Neural cell (in vitro differentiated cells): ENCODE measurements at regions not wholly inside any gene's neighbourhood (a gene's known extent, or its start where the extent isn't known, plus 50 kb on each side); places are given as distances from the start of the nearest gene placed in this dataset.

ENCODE experiments used
- H2AFZ ChIP-seq: fragments of 200-600, 300-800 bp; sonication (generic), shearing (Covaris generic); 2 replicates; pipeline ENCODE4 v1.6.0; 2014; ENCODE audit warnings: low read depth, mild to moderate bottlenecking, antibody characterized with exemption, low read length, moderate library complexity
- H3F3A ChIP-seq: fragments of 200-600 bp; shearing (Covaris generic); 2 replicates; pipeline ENCODE4 v1.6.1; 2016; ENCODE audit warnings: mild to moderate bottlenecking, moderate library complexity, mixed read lengths, antibody characterized with exemption, low read length; ENCODE audit not compliant: insufficient read depth, poor library complexity, severe bottlenecking
- H3K27ac ChIP-seq: fragments of 200-600, 300-800 bp; sonication (generic), shearing (Covaris generic); 2 replicates; pipeline ENCODE4 v1.5.1; 2014; ENCODE audit warnings: mild to moderate bottlenecking, low read length, moderate library complexity
- H3K27me3 ChIP-seq: fragments of 300-800, 200-600 bp; sonication (generic), shearing (Covaris generic); 2 replicates; pipeline ENCODE4 v1.6.0; 2014; ENCODE audit warnings: mild to moderate bottlenecking, low read depth, low read length, moderate library complexity; ENCODE audit not compliant: insufficient read depth
- H3K36me3 ChIP-seq: fragments of 300-800, 200-600 bp; sonication (generic), shearing (Covaris generic); 2 replicates; pipeline ENCODE4 v1.5.1; 2014; ENCODE audit warnings: mild to moderate bottlenecking, antibody characterized with exemption, low read length, moderate library complexity; ENCODE audit not compliant: insufficient read depth
- H3K4me2 ChIP-seq: fragments of 300-800, 200-600 bp; sonication (generic), shearing (Covaris generic); 2 replicates; pipeline ENCODE4 v1.6.0; 2014; ENCODE audit warnings: mild to moderate bottlenecking, low read length
- H3K4me3 ChIP-seq: fragments of 300-800, 200-600 bp; sonication (generic), shearing (Covaris generic); 2 replicates; pipeline ENCODE4 v1.5.1; 2014; ENCODE audit warnings: mild to moderate bottlenecking, low read length, moderate library complexity
- H3K79me2 ChIP-seq: fragments of 200-600 bp; shearing (Covaris generic); replicated peaks from 2 replicates; pipeline ENCODE4 v1.6.0; 2014; ENCODE audit warnings: mild to moderate bottlenecking, low read length, moderate library complexity; ENCODE audit not compliant: insufficient read depth
- H3K9ac ChIP-seq: fragments of 300-800, 200-600 bp; sonication (generic), shearing (Covaris generic); 2 replicates; pipeline ENCODE4 v1.6.1; 2016; ENCODE audit warnings: mild to moderate bottlenecking, low read length, mixed read lengths
- H3K9me2 ChIP-seq: fragments of 200-600 bp; shearing (Covaris generic); 2 replicates; pipeline ENCODE4 v1.6.1; 2016; ENCODE audit warnings: mild to moderate bottlenecking, low read length, mixed read lengths; ENCODE audit not compliant: insufficient read depth
- H3K9me3 ChIP-seq: fragments of 200-600, 300-800 bp; sonication (generic), shearing (Covaris generic); 2 replicates; pipeline ENCODE4 v1.6.1; 2016; ENCODE audit warnings: mild to moderate bottlenecking, mixed run types, low read length, moderate library complexity, mixed read lengths
- H4K20me1 ChIP-seq: fragments of 200-600 bp; shearing (Covaris generic); 2 replicates; pipeline ENCODE4 v1.6.1; 2016; ENCODE audit warnings: mild to moderate bottlenecking, mixed run types; ENCODE audit not compliant: insufficient read depth
- EP300 ChIP-seq: fragments of 450-650 bp; conservative IDR thresholded peaks from 2 replicates; pipeline ENCODE4 v1.6.1; 2014; ENCODE audit warnings: antibody characterized with exemption, mild to moderate bottlenecking, moderate library complexity; ENCODE audit not compliant: poor library complexity, severe bottlenecking
- EZH2 ChIP-seq: fragments of 200-600, 300-800 bp; shearing (Covaris generic), sonication (generic); IDR thresholded peaks from 2 replicates; pipeline ENCODE4 v1.6.1; 2014; ENCODE audit warnings: antibody characterized with exemption, low read length, borderline replicate concordance, mild to moderate bottlenecking; ENCODE audit not compliant: insufficient read depth, poor library complexity, severe bottlenecking
- MXI1 ChIP-seq: fragments of 450-650 bp; conservative IDR thresholded peaks from 2 replicates; pipeline ENCODE4 v1.6.1; 2014; ENCODE audit warnings: antibody characterized with exemption, mild to moderate bottlenecking; ENCODE audit not compliant: poor library complexity, severe bottlenecking
- POLR2AphosphoS5 ChIP-seq: IDR thresholded peaks from 2 replicates; pipeline ENCODE4 v1.6.1; 2012
- SMC3 ChIP-seq: fragments of 450-650 bp; conservative IDR thresholded peaks from 2 replicates; pipeline ENCODE4 v1.6.1; 2014; ENCODE audit warnings: antibody characterized with exemption, mild to moderate bottlenecking, moderate library complexity; ENCODE audit not compliant: poor library complexity
- TAF1 ChIP-seq: IDR thresholded peaks from 2 replicates; pipeline ENCODE4 v1.6.1; 2012; ENCODE audit warnings: low read depth
- TF ChIP-seq, protein P1 (sequence below): fragments of 450-650 bp; IDR thresholded peaks from 2 replicates; pipeline ENCODE4 v1.5.1; 2014; ENCODE audit warnings: antibody characterized with exemption, mild to moderate bottlenecking, moderate library complexity; ENCODE audit not compliant: poor library complexity, severe bottlenecking
- TF ChIP-seq, protein P2 (sequence below): IDR thresholded peaks from 2 replicates; pipeline ENCODE4 v1.6.1; 2012; ENCODE audit warnings: borderline replicate concordance

DNA sequence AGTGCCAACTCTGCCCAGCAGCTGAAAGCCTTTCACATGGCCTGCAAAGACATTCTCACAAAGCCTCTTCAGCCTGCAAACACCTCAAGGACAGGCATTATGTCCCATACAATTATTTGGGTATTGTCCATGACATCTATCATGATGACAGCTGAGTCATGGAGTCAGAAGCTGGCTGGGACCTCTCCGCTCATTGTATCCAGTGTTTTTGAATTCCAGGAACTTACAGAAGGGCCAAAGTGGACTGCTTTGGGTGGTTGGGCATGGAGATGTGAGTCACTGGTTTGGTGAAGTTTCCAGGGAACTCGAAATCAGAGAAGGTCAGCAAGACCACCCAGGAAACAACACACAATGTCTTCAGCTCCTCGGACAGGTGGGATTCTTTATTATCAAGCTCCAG, 188.6 kb upstream of the CCL2 start:
- H3K27me3 ChIP-seq, result no peaks in the 10 kb centered on the region
- no peaks in the 10 kb centered on the region for H3K36me3 ChIP-seq
- no peak overlapping the region for H2AFZ ChIP-seq
- TF ChIP-seq EZH2 (no peak), TAF1 (no peak), SMC3 (no peak), POLR2AphosphoS5 (no peak)
- TF ChIP-seq, protein P1, sequence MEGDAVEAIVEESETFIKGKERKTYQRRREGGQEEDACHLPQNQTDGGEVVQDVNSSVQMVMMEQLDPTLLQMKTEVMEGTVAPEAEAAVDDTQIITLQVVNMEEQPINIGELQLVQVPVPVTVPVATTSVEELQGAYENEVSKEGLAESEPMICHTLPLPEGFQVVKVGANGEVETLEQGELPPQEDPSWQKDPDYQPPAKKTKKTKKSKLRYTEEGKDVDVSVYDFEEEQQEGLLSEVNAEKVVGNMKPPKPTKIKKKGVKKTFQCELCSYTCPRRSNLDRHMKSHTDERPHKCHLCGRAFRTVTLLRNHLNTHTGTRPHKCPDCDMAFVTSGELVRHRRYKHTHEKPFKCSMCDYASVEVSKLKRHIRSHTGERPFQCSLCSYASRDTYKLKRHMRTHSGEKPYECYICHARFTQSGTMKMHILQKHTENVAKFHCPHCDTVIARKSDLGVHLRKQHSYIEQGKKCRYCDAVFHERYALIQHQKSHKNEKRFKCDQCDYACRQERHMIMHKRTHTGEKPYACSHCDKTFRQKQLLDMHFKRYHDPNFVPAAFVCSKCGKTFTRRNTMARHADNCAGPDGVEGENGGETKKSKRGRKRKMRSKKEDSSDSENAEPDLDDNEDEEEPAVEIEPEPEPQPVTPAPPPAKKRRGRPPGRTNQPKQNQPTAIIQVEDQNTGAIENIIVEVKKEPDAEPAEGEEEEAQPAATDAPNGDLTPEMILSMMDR, result no peak
- TF ChIP-seq, protein P2, sequence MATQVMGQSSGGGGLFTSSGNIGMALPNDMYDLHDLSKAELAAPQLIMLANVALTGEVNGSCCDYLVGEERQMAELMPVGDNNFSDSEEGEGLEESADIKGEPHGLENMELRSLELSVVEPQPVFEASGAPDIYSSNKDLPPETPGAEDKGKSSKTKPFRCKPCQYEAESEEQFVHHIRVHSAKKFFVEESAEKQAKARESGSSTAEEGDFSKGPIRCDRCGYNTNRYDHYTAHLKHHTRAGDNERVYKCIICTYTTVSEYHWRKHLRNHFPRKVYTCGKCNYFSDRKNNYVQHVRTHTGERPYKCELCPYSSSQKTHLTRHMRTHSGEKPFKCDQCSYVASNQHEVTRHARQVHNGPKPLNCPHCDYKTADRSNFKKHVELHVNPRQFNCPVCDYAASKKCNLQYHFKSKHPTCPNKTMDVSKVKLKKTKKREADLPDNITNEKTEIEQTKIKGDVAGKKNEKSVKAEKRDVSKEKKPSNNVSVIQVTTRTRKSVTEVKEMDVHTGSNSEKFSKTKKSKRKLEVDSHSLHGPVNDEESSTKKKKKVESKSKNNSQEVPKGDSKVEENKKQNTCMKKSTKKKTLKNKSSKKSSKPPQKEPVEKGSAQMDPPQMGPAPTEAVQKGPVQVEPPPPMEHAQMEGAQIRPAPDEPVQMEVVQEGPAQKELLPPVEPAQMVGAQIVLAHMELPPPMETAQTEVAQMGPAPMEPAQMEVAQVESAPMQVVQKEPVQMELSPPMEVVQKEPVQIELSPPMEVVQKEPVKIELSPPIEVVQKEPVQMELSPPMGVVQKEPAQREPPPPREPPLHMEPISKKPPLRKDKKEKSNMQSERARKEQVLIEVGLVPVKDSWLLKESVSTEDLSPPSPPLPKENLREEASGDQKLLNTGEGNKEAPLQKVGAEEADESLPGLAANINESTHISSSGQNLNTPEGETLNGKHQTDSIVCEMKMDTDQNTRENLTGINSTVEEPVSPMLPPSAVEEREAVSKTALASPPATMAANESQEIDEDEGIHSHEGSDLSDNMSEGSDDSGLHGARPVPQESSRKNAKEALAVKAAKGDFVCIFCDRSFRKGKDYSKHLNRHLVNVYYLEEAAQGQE, result no peak
- no peaks in the 10 kb centered on the region for H3K9me2 ChIP-seq
- no peak overlapping the region for H3K27ac ChIP-seq
- no peaks in the 10 kb centered on the region for H4K20me1 ChIP-seq
- H3K4me3 ChIP-seq, result no peak overlapping the region
- H3K9me3 ChIP-seq, result no peaks in the 10 kb centered on the region
- H3K9ac ChIP-seq, result no peak overlapping the region
- H3K79me2 ChIP-seq, result no peaks in the 10 kb centered on the region
- H3F3A ChIP-seq, result no peaks in the 10 kb centered on the region
- H3K4me2 ChIP-seq, result no peak overlapping the region

DNA sequence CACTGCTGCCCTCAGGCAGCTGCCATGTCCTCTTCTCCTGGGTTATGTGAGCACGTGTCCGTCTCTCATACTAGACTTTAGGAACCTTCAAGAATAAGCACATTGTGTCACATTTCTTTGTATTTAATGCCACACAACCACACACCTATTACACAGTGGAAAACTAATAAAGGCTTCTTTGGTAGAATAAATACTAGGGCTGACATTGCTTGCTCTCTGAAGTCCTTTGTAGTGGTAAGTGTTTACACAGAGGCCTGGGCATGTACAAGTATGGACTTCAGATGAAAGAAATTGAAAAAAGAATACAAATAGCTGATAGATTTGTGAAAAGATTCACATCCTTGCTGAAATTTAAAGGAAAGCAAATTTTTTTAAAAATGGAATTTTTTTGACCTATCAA, 188.1 kb upstream of the CCL2 start:
- H3K4me2 ChIP-seq, result no peak overlapping the region

More for the DNA sequence above, 188.1 kb upstream of the CCL2 start:
- no peaks in the 10 kb centered on the region for H3K9me3 ChIP-seq
- H3K79me2 ChIP-seq, result no peaks in the 10 kb centered on the region
- H3F3A ChIP-seq, result no peaks in the 10 kb centered on the region
- H3K36me3 ChIP-seq, result no peaks in the 10 kb centered on the region
- no peaks in the 10 kb centered on the region for H3K9me2 ChIP-seq
- H3K27ac ChIP-seq, result no peak overlapping the region
- H3K27me3 ChIP-seq, result no peaks in the 10 kb centered on the region
- no peaks in the 10 kb centered on the region for H4K20me1 ChIP-seq
- no peak overlapping the region for H3K4me3 ChIP-seq
- H3K9ac ChIP-seq, result no peak overlapping the region
- H2AFZ ChIP-seq, result no peak overlapping the region
- TF ChIP-seq EP300 (no peak), MXI1 (no peak), POLR2AphosphoS5 (no peak), EZH2 (no peak), SMC3 (no peak)
- TF ChIP-seq, protein P2, result no peak
